ENCODE measurements at regions not wholly inside any gene's neighbourhood (a gene's known extent, or its start where the extent isn't known, plus 50 kb on each side); places are given as distances from the start of the nearest gene placed in this dataset.

GRCh38 chr3:98964784-98965183 lies 63.3 kb upstream of the DCBLD2 start:
- TF ChIP-seq POLR2A (IDR thresholded peaks at IDR 0.05) (no peak), CTCF (IDR thresholded peaks at IDR 0.05) (no peak), POLR2AphosphoS5 (IDR thresholded peaks at IDR 0.05) (no peak), EP300 (IDR thresholded peaks at IDR 0.05) (no peak)

Measured in gastroesophageal sphincter (tissue), 3 donors.